H1 (cell line): ENCODE measurements at regions not wholly inside any gene's neighbourhood (a gene's known extent, or its start where the extent isn't known, plus 50 kb on each side); places are given as distances from the start of the nearest gene placed in this dataset.

Experiments
- CTCF ChIA-PET: fragments of 300-600 bp; sonication (Branson Sonifier 250); formaldehyde crosslinking; loops from one replicate; lab custom pipeline; 2021; ENCODE audit not compliant: partially characterized antibody; lab: Charles Lee
- POLR2A ChIA-PET: fragments of 300-600 bp; sonication (Branson Sonifier 250); formaldehyde crosslinking; loops from one replicate; lab custom pipeline; 2021; ENCODE audit warnings: inconsistent platforms; ENCODE audit not compliant: partially characterized antibody; lab: Charles Lee
- DNase-seq, 2 experiments: peaks; one replicate each; pipeline versions ENCODE4 v3.0.0 to v3.0.0-alpha.2; 2010 to 2022; ENCODE audit warnings: low spot score in 2 of 2, low read depth in 1 of 2, mixed read lengths in 1 of 2
- FAIRE-seq: peaks from 2 replicates; lab custom pipeline; 2011; peaks lifted over from hg19 to GRCh38; lab: Jason Lieb, UNC
- H2AFZ ChIP-seq: 2 replicates; pipeline ENCODE4 v1.8.1; 2012; ENCODE audit warnings: low read length, inconsistent platforms
- H2AK5ac ChIP-seq: 2 replicates; pipeline ENCODE4 v1.6.1; 2013; ENCODE audit warnings: low read depth, low read length
- H2BK120ac ChIP-seq: replicated peaks from 2 replicates; pipeline ENCODE3; 2013; ENCODE audit warnings: low read depth, low read length, inconsistent platforms
- H2BK12ac ChIP-seq: 2 replicates; pipeline ENCODE4 v1.6.1; 2013; ENCODE audit warnings: low read depth, low read length
- H2BK15ac ChIP-seq: 2 replicates; pipeline ENCODE4 v1.6.1; 2013; ENCODE audit warnings: low read length
- H2BK20ac ChIP-seq: 2 replicates; pipeline ENCODE4 v1.6.1; 2013; ENCODE audit warnings: low read length
- H2BK5ac ChIP-seq: 2 replicates; pipeline ENCODE4 v1.6.1; 2013; ENCODE audit warnings: low read depth, low read length
- H3K14ac ChIP-seq: 2 replicates; pipeline ENCODE4 v1.6.1; 2013; ENCODE audit warnings: inconsistent platforms; ENCODE audit not compliant: insufficient read length
- H3K18ac ChIP-seq: 2 replicates; pipeline ENCODE4 v1.6.1; 2013; ENCODE audit warnings: low read length; ENCODE audit errors: extremely low read depth
- H3K23ac ChIP-seq: 2 replicates; pipeline ENCODE4 v1.6.1; 2013; ENCODE audit warnings: inconsistent platforms; ENCODE audit not compliant: insufficient read length
- H3K23me2 ChIP-seq: 2 replicates; pipeline ENCODE4 v1.6.1; 2013; ENCODE audit warnings: low read depth, low read length
- H3K27ac ChIP-seq: 2 replicates; pipeline ENCODE4 v1.6.1; 2011; ENCODE audit warnings: low read depth, low read length, inconsistent platforms
- H3K27me3 ChIP-seq, 4 experiments: replicated peaks in 1 of 4; 1 replicate in 1 of 4; 2 replicates in 3 of 4; pipeline versions ENCODE4 v1.6.1 to v1.8.1; 2011 to 2013; ENCODE audit warnings: low read length in 3 of 4, mild to moderate bottlenecking in 3 of 4, inconsistent platforms in 2 of 4, mixed read lengths in 2 of 4, moderate library complexity in 1 of 4; ENCODE audit not compliant: control insufficient read depth in 3 of 4, insufficient read depth in 3 of 4; ENCODE audit errors: extremely low read depth in 1 of 4
- H3K36me3 ChIP-seq, 4 experiments: 2 replicates each; pipeline versions ENCODE4 v1.6.1 to v1.8.1; 2011 to 2013; ENCODE audit warnings: mild to moderate bottlenecking in 4 of 4, low read length in 3 of 4, moderate library complexity in 2 of 4, control low read depth in 1 of 4, inconsistent platforms in 1 of 4; ENCODE audit not compliant: insufficient read depth in 4 of 4, control insufficient read depth in 2 of 4
- H3K4ac ChIP-seq: replicated peaks from 2 replicates; pipeline ENCODE3; 2013; ENCODE audit warnings: low read length, low read depth, mixed read lengths, inconsistent platforms; ENCODE audit not compliant: insufficient read length
- H3K4me1 ChIP-seq, 4 experiments: replicated peaks in 1 of 4; 1 replicate in 1 of 4; 2 replicates in 3 of 4; pipeline versions ENCODE4 v1.6.1 to v1.8.1; 2011 to 2013; ENCODE audit warnings: low read length in 3 of 4, inconsistent platforms in 2 of 4, mixed read lengths in 1 of 4; ENCODE audit not compliant: insufficient read depth in 4 of 4, control insufficient read depth in 3 of 4
- H3K4me2 ChIP-seq, 2 experiments: 2 replicates each; pipeline versions ENCODE4 v1.6.1 to v1.8.1; 2011 to 2013; ENCODE audit warnings: low read depth in 2 of 2, low read length in 2 of 2, control low read depth in 1 of 2, inconsistent platforms in 1 of 2, mild to moderate bottlenecking in 1 of 2; ENCODE audit not compliant: insufficient read depth in 1 of 2
- H3K4me3 ChIP-seq, 4 experiments: fragments of 200-600, 300-600 bp in 1 of 4; sonication (generic), shearing (Covaris generic), sonication (Bioruptor Twin) in 1 of 4; 2 replicates each; pipeline versions ENCODE4 v1.5.1 to v1.8.1; 2011 to 2016; ENCODE audit warnings: low read length in 4 of 4, low read depth in 3 of 4, control low read depth in 2 of 4, inconsistent platforms in 2 of 4, mild to moderate bottlenecking in 2 of 4, mixed read lengths in 1 of 4, moderate library complexity in 1 of 4; ENCODE audit not compliant: insufficient read depth in 2 of 4; ENCODE audit errors: extremely low read depth in 1 of 4
- H3K56ac ChIP-seq: replicated peaks from 2 replicates; pipeline ENCODE3; 2013; ENCODE audit warnings: low read depth, mild to moderate bottlenecking, mixed read lengths, low read length, inconsistent platforms; ENCODE audit not compliant: insufficient read length
- H3K79me1 ChIP-seq: 2 replicates; pipeline ENCODE4 v1.6.1; 2013; ENCODE audit warnings: low read depth, low read length, control low read depth
- H3K79me2 ChIP-seq, 2 experiments: 2 replicates each; pipeline versions ENCODE4 v1.6.1 to v1.8.1; 2012 to 2013; ENCODE audit warnings: low read length in 2 of 2, mild to moderate bottlenecking in 2 of 2, inconsistent platforms in 1 of 2; ENCODE audit not compliant: insufficient read depth in 2 of 2, control insufficient read depth in 1 of 2
- H3K9ac ChIP-seq, 4 experiments: replicated peaks in 1 of 4; 1 replicate in 1 of 4; 2 replicates in 3 of 4; pipeline versions ENCODE4 v1.6.1 to v1.8.1; 2011 to 2013; ENCODE audit warnings: low read depth in 3 of 4, low read length in 3 of 4, control low read depth in 2 of 4, mild to moderate bottlenecking in 2 of 4, moderate library complexity in 2 of 4, inconsistent platforms in 1 of 4; ENCODE audit errors: extremely low read depth in 1 of 4
- H3K9me3 ChIP-seq, 2 experiments: 2 replicates each; pipeline versions ENCODE4 v1.6.1 to v1.8.1; 2012 to 2013; ENCODE audit warnings: mild to moderate bottlenecking in 2 of 2, moderate library complexity in 2 of 2, control low read depth in 1 of 2, inconsistent platforms in 1 of 2, low read depth in 1 of 2, low read length in 1 of 2, mixed read lengths in 1 of 2; ENCODE audit not compliant: insufficient read depth in 2 of 2
- H4K20me1 ChIP-seq, 2 experiments: replicated peaks in 1 of 2; 2 replicates each; pipeline versions ENCODE3 to v1.8.1; 2011 to 2013; ENCODE audit warnings: inconsistent platforms in 2 of 2, low read length in 2 of 2, mild to moderate bottlenecking in 1 of 2; ENCODE audit not compliant: insufficient read depth in 2 of 2, control insufficient read depth in 1 of 2
- H4K5ac ChIP-seq: 2 replicates; pipeline ENCODE4 v1.6.1; 2013; ENCODE audit warnings: low read length, low read depth, mixed read lengths, inconsistent platforms; ENCODE audit not compliant: insufficient read length
- H4K8ac ChIP-seq: 2 replicates; pipeline ENCODE4 v1.8.0; 2013; ENCODE audit warnings: mild to moderate bottlenecking, moderate library complexity, low read length, inconsistent platforms; ENCODE audit not compliant: insufficient read depth; ENCODE audit errors: extremely low read depth
- H4K91ac ChIP-seq: replicated peaks from 2 replicates; pipeline ENCODE3; 2013; ENCODE audit warnings: low read length, mixed read lengths, inconsistent platforms; ENCODE audit not compliant: insufficient read length
- ASH2L ChIP-seq: fragments of 200-600, 300-600 bp; sonication (generic); IDR thresholded peaks from one replicate; pipeline ENCODE4 v1.7.1; 2017; ENCODE audit warnings: low read length
- CHD2 ChIP-seq: IDR thresholded peaks from 2 replicates; pipeline ENCODE4 v1.6.1; 2012; ENCODE audit warnings: low read length, improper control_type of control experiment
- E2F6 ChIP-seq: IDR thresholded peaks from 2 replicates; pipeline ENCODE4 v1.6.1; 2012; ENCODE audit warnings: inconsistent platforms
- MAX ChIP-seq: IDR thresholded peaks from 2 replicates; pipeline ENCODE4 v1.6.1; 2012; ENCODE audit warnings: inconsistent platforms
- RNF2 ChIP-seq: fragments of 200-900, 300-1000 bp; sonication (generic); IDR thresholded peaks from 2 replicates; pipeline ENCODE4 v1.7.1; 2016; ENCODE audit warnings: borderline replicate concordance, low read depth, mild to moderate bottlenecking, antibody characterized with exemption, low read length; ENCODE audit not compliant: poor library complexity, severe bottlenecking; ENCODE audit errors: missing control alignments
- SAP30 ChIP-seq: fragments of 300-600 bp; sonication (generic); IDR thresholded peaks from 2 replicates; pipeline ENCODE4 v1.7.1; 2012; ENCODE audit warnings: low read length, moderate library complexity, mild to moderate bottlenecking, inconsistent platforms; ENCODE audit not compliant: insufficient read depth, insufficient replicate concordance
- TAF7 ChIP-seq: optimal IDR thresholded peaks from 2 replicates; pipeline ENCODE3; 2011; ENCODE audit warnings: low read depth, mild to moderate bottlenecking, inconsistent platforms, low read length, moderate library complexity, borderline replicate concordance
- YY1 ChIP-seq: IDR thresholded peaks from 2 replicates; pipeline ENCODE4 v1.6.1; 2011; ENCODE audit warnings: low read depth, mild to moderate bottlenecking, low read length
- WGBS, 2 experiments: shearing (Covaris generic) in 1 of 2; methylation state at CpG; one replicate each; pipeline versions ENCODE4 v1.1.6 to v1.1.7; 2013 to 2015; ENCODE audit warnings: low lambda C conversion rate in 2 of 2, mixed read lengths in 2 of 2, inconsistent platforms in 1 of 2, low coverage in 1 of 2, missing lambda C conversion rate in 1 of 2; ENCODE audit not compliant: insufficient replicate concordance in 2 of 2, insufficient coverage in 1 of 2, insufficient read length in 1 of 2; ENCODE audit errors: extremely low coverage in 1 of 2, missing lambda C conversion rate in 1 of 2; 5-methylcytosine and 5-hydroxymethylcytosine counted together

DNA sequence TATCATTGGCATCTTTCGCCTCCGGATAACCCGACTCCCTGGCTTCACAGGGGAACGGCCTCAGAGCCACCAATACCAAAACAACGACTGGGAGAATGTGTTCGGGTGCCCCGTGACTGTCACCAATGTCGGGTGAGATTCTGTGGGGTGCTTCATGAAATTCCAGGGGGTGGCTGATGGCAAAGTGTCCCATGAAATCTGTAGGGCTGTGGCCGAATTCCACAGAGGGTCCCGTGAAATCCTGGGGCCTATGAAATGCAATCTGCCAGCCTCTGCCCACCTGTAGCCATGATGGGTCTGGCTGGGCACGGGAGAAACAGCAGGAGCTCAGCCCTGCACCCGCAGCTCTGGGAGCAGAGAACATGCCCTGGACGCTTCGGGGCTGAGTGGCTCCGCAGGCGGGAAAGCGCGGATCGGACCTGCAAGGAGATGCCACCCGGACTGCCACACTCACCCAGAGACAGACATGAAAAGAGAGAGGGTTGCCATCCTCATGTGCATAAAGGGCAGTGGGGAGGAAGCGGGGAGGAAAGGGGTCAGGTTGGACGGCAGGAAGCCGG lies 192.4 kb downstream of the OLFM1 start:
- Histone ChIP-seq H2BK5ac (no peak overlapping the region), H2AFZ (no peak overlapping the region), H2BK12ac (no peak overlapping the region), H2BK20ac (no peak overlapping the region), H3K4me2 (no peak overlapping the region), H4K20me1 (no peaks in the 10 kb centered on the region), H3K9ac (no peak overlapping the region), H3K4me3 (no peak overlapping the region), H3K56ac (no peak overlapping the region), H3K18ac (no peak overlapping the region), H3K9me3 (no peaks in the 10 kb centered on the region), H3K23ac (no peak overlapping the region), H3K27me3 (no peaks in the 10 kb centered on the region; a peak in 1 of 7 replicates), H3K36me3 (no peaks in the 10 kb centered on the region), H3K14ac (no peak overlapping the region), H2BK120ac (no peak overlapping the region), H2AK5ac (no peak overlapping the region), H4K8ac (peak overlapping the region; percentile 11; the same call in 1 of the 2 replicates), H4K91ac (no peak overlapping the region), H4K5ac (no peak overlapping the region), H2BK15ac (no peak overlapping the region), H3K4ac (no peak overlapping the region), H3K79me1 (no peaks in the 10 kb centered on the region), H3K23me2 (no peaks in the 10 kb centered on the region), H3K4me1 (peaks cover 0 to 2% (median 0%) of the 10 kb centered on the region in 4 experiments; a peak in 1 of 7 replicates), H3K27ac (no peak overlapping the region), H3K79me2 (no peaks in the 10 kb centered on the region)
- no peak for DNase-seq
- TF ChIP-seq YY1 = no peak
- no peak for TF ChIP-seq ASH2L
- no peak for TF ChIP-seq SAP30
- TF ChIP-seq E2F6 = no peak
- TF ChIP-seq MAX = no peak
- TF ChIP-seq RNF2 = no peak
- TF ChIP-seq CHD2 = no peak
- no peak for TF ChIP-seq TAF7
- CTCF ChIA-PET = interaction anchor here (1.1 to 6.3 kb wide), 9 partner anchors 8 to 133 kb away, joined by 3 to 56 read pairs (median 5); no protein-coding TSS in a partner anchor
- no peak for FAIRE-seq
- 85% methylated on average over 23 of the region's 23 CpGs; no CpG with 5 or more reads in 1 of the 2 experiments for WGBS, 2 experiments
- POLR2A ChIA-PET = no interaction called here
